K562 (cell line): ENCODE measurements at regions not wholly inside any gene's neighbourhood (a gene's known extent, or its start where the extent isn't known, plus 50 kb on each side); places are given as distances from the start of the nearest gene placed in this dataset.

Experiments
- ATAC-seq: fragments of 200-7000 bp; cut with Tn5 transposase; 3 replicates; pipeline ENCODE4 v1.9.1; 2020; ENCODE audit warnings: moderate library complexity
- BruUV-seq: library from RNA; stranded (reverse); fragments of 400-500 nt; replicated peaks from 2 replicates; lab custom pipeline; 2021; lab: Mats Ljungman, UMichigan
- CTCF ChIA-PET: fragments of 300-600 bp; formaldehyde crosslinking; extraction: SDS; loops from one replicate; lab custom pipeline; 2021; ENCODE audit warnings: low intra/inter-chr PET ratio; lab: Yijun Ruan, JAX
- POLR2A ChIA-PET: fragments of 300-600, 350-650 bp; sonication (Branson Sonifier 250); formaldehyde crosslinking; extraction: SDS; loops from one replicate; lab custom pipeline; 2021; ENCODE audit warnings: antibody characterized with exemption, inconsistent platforms; lab: Yijun Ruan, JAX
- DNase-seq, 4 experiments: peaks; one replicate each; pipeline versions ENCODE4 v3.0.0 to v3.0.0-alpha.2; 2011 to 2018; ENCODE audit warnings: low spot score in 3 of 4, mixed read lengths in 3 of 4; ENCODE audit errors: extremely low read depth in 1 of 4
- FAIRE-seq: peaks from 2 replicates; lab custom pipeline; 2011; peaks lifted over from hg19 to GRCh38; lab: Jason Lieb, UNC
- H2AFZ ChIP-seq: 2 replicates; pipeline ENCODE4 v1.6.0; 2011; ENCODE audit warnings: low read depth, low read length, control low read depth, inconsistent platforms
- H3K27ac ChIP-seq: fragments of 200-600 bp; 3 replicates; pipeline ENCODE4 v1.8.0; 2011; ENCODE audit warnings: low read depth, mild to moderate bottlenecking, control low read depth, inconsistent platforms, low read length, moderate library complexity, mixed read lengths; ENCODE audit errors: extremely low read depth
- H3K27me3 ChIP-seq, 2 experiments: fragments of 300-600 bp in 1 of 2; 2 replicates in 1 of 2; 3 replicates in 1 of 2; pipeline versions ENCODE4 v1.6.0 to v1.8.0; 2011; ENCODE audit warnings: inconsistent platforms in 2 of 2, low read length in 2 of 2, mild to moderate bottlenecking in 1 of 2, mixed read lengths in 1 of 2, moderate library complexity in 1 of 2; ENCODE audit not compliant: control insufficient read depth in 2 of 2, insufficient read depth in 2 of 2
- H3K36me3 ChIP-seq: fragments of 300-600 bp; 3 replicates; pipeline ENCODE4 v1.8.0; 2011; ENCODE audit warnings: mild to moderate bottlenecking, low read length, inconsistent platforms; ENCODE audit not compliant: control insufficient read depth, insufficient read depth
- H3K4me1 ChIP-seq, 2 experiments: fragments of 200-600 bp in 1 of 2; replicated peaks in 1 of 2; 2 replicates in 1 of 2; 3 replicates in 1 of 2; pipeline versions ENCODE4 v1.5.1 to v1.8.0; 2011; ENCODE audit warnings: inconsistent platforms in 2 of 2, low read length in 2 of 2, mild to moderate bottlenecking in 1 of 2, mixed read lengths in 1 of 2, moderate library complexity in 1 of 2; ENCODE audit not compliant: control insufficient read depth in 2 of 2, insufficient read depth in 2 of 2
- H3K4me2 ChIP-seq: 2 replicates; pipeline ENCODE4 v1.6.1; 2011; ENCODE audit warnings: low read length, control low read depth, inconsistent platforms, mixed read lengths; ENCODE audit not compliant: insufficient read depth
- H3K4me3 ChIP-seq: fragments of 200-600 bp; sonication (generic), shearing (Covaris generic); 2 replicates; pipeline ENCODE4 v1.5.1; 2016; ENCODE audit warnings: control low read depth, inconsistent platforms
- H3K79me2 ChIP-seq: fragments of 200-600 bp; 3 replicates; pipeline ENCODE4 v1.8.0; 2011; ENCODE audit warnings: low read length, inconsistent platforms; ENCODE audit not compliant: control insufficient read depth, insufficient read depth
- H3K9ac ChIP-seq, 2 experiments: 2 replicates each; pipeline versions ENCODE4 v1.6.0 to v1.6.1; 2011; ENCODE audit warnings: low read depth in 2 of 2, low read length in 2 of 2, control low read depth in 1 of 2, inconsistent platforms in 1 of 2, mild to moderate bottlenecking in 1 of 2, mixed read lengths in 1 of 2; ENCODE audit not compliant: insufficient read depth in 1 of 2
- H3K9me1 ChIP-seq: one replicate; pipeline ENCODE4 v1.6.0; 2011; ENCODE audit warnings: inconsistent platforms, mild to moderate bottlenecking, low read length, moderate library complexity; ENCODE audit not compliant: control insufficient read depth, insufficient read depth
- H3K9me3 ChIP-seq: replicated peaks from 2 replicates; pipeline ENCODE4 v1.5.1; 2011; ENCODE audit warnings: low read depth, low read length, inconsistent platforms; ENCODE audit not compliant: control insufficient read depth, insufficient read depth
- H4K20me1 ChIP-seq: replicated peaks from 2 replicates; pipeline ENCODE4 v1.6.1; 2011; ENCODE audit warnings: low read length, inconsistent platforms, mixed read lengths; ENCODE audit not compliant: control insufficient read depth, insufficient read depth
- BHLHE40 ChIP-seq: IDR thresholded peaks from 2 replicates; pipeline ENCODE4 v1.6.1; 2011; ENCODE audit warnings: low read length, improper control_type of control experiment
- CBX2 ChIP-seq: fragments of 200-600 bp; sonication (generic); IDR thresholded peaks from one replicate; pipeline ENCODE4 v1.6.1; 2012; ENCODE audit warnings: mild to moderate bottlenecking, low read length, inconsistent platforms; ENCODE audit not compliant: insufficient read depth, poor library complexity, severe bottlenecking
- FOXA1 ChIP-seq: fragments of 450-650 bp; IDR thresholded peaks from 2 replicates; pipeline ENCODE4 v1.6.1; 2016; ENCODE audit warnings: mild to moderate bottlenecking, borderline replicate concordance
- GATAD2B ChIP-seq: fragments of 450-650 bp; IDR thresholded peaks from 2 replicates; pipeline ENCODE4 v1.6.1; 2017; ENCODE audit warnings: mild to moderate bottlenecking, borderline replicate concordance
- MIER1 ChIP-seq: fragments of 450-650 bp; IDR thresholded peaks from 2 replicates; pipeline ENCODE4 v1.6.1; 2016; ENCODE audit warnings: antibody characterized with exemption, mild to moderate bottlenecking, low read depth
- RBFOX2 ChIP-seq: fragments of 200-400 bp; formaldehyde crosslinking; IDR thresholded peaks from 2 replicates; pipeline ENCODE4 v1.6.1; 2017; ENCODE audit warnings: low read depth, mild to moderate bottlenecking, low read length, moderate library complexity
- RHOXF2B ChIP-seq: fragments of 250-450 bp; sonication (Bioruptor Pico); conservative IDR thresholded peaks from 2 replicates; pipeline ENCODE4 v1.5.1; 2021
- THRA ChIP-seq: fragments of 450-650 bp; IDR thresholded peaks from 2 replicates; pipeline ENCODE4 v1.6.1; 2017; ENCODE audit warnings: mild to moderate bottlenecking, moderate library complexity
- THRB ChIP-seq: fragments of 450-650 bp; formaldehyde crosslinking; conservative IDR thresholded peaks from 2 replicates; pipeline ENCODE4 v1.4.0; 2022; ENCODE audit warnings: mild to moderate bottlenecking, missing genetic modification characterization
- TRIM28 ChIP-seq: fragments of 450-650 bp; IDR thresholded peaks from 2 replicates; pipeline ENCODE4 v1.6.1; 2017
- ZNF143 ChIP-seq: sonication (generic); formaldehyde crosslinking; IDR thresholded peaks from 2 replicates; pipeline ENCODE4 v1.9.0; 2022; ENCODE audit warnings: mild to moderate bottlenecking, missing genetic modification reagents
- ZNF174 ChIP-seq: fragments of 250-450 bp; sonication (Bioruptor Pico); IDR thresholded peaks from 2 replicates; pipeline ENCODE4 v1.4.0; 2020; ENCODE audit warnings: mild to moderate bottlenecking
- ZNF274 ChIP-seq: IDR thresholded peaks from 2 replicates; pipeline ENCODE4 v1.6.1; 2011; ENCODE audit warnings: low read depth, mild to moderate bottlenecking, low read length, moderate library complexity, borderline replicate concordance
- ZNF408 ChIP-seq: fragments of 250-450 bp; sonication (Bioruptor Pico); IDR thresholded peaks from 2 replicates; pipeline ENCODE4 v1.4.0; 2020; ENCODE audit warnings: low read depth, mild to moderate bottlenecking, moderate library complexity
- ZNF764 ChIP-seq: fragments of 250-450 bp; sonication (Bioruptor Pico); IDR thresholded peaks from 2 replicates; pipeline ENCODE4 v1.4.0; 2020; ENCODE audit warnings: low read depth, mild to moderate bottlenecking, moderate library complexity
- in situ Hi-C: fragments of 300-500 bp; cut with MboI; formaldehyde crosslinking; loops from 4 replicates; pipeline ENCODE4 v1.15.0; 2018; ENCODE audit warnings: inconsistent platforms, mixed read lengths
- intact Hi-C: fragments of 100-400 bp; cut with micrococcal nuclease; formaldehyde crosslinking; loops from 2 replicates; pipeline ENCODE4 v1.14.2; 2022
- TF ChIP-seq, protein P1 (sequence below): sonication (generic); formaldehyde crosslinking; IDR thresholded peaks from 2 replicates; pipeline ENCODE4 v1.8.0; 2023; ENCODE audit warnings: mild to moderate bottlenecking, missing genetic modification reagents
- TF ChIP-seq, protein P2 (sequence below): fragments of 250-450 bp; sonication (Bioruptor Pico); IDR thresholded peaks from 2 replicates; pipeline ENCODE4 v1.8.0; 2022; ENCODE audit warnings: inconsistent platforms

- Histone ChIP-seq H3K4me3 (no peak overlapping the region), H2AFZ (no peak overlapping the region), H3K4me1 (no peaks in the 10 kb centered on the region), H4K20me1 (no peaks in the 10 kb centered on the region), H3K27me3 (no peaks in the 10 kb centered on the region), H3K9me3 (no peaks in the 10 kb centered on the region), H3K36me3 (no peaks in the 10 kb centered on the region), H3K27ac (no peak overlapping the region), H3K9me1 (no peaks in the 10 kb centered on the region), H3K9ac (no peak overlapping the region), H3K4me2 (no peak overlapping the region), H3K79me2 (no peaks in the 10 kb centered on the region)
- ATAC-seq (no peak), FAIRE-seq (no peak), DNase-seq (no peak)
- ChIA-PET POLR2A (interaction anchor here (0.7 kb wide), 1 partner anchor 54 kb away, joined by 3 read pairs; no protein-coding TSS in a partner anchor), CTCF (no interaction called here)
- BruUV-seq = no TSS peak
- intact Hi-C loops = no loop called here
- in situ Hi-C loops = no loop called here
- no peak for TF ChIP-seq THRA
- TF ChIP-seq ZNF408 (CRISPR knock-in tag) = no peak
- no peak for TF ChIP-seq ZNF174 (CRISPR knock-in tag)
- no peak for TF ChIP-seq RHOXF2B
- no peak for TF ChIP-seq BHLHE40
- TF ChIP-seq ZNF143 = no peak
- TF ChIP-seq RBFOX2 = no peak
- TF ChIP-seq TRIM28 = no peak
- no peak for TF ChIP-seq ZNF764 (CRISPR knock-in tag)
- TF ChIP-seq GATAD2B = no peak
- TF ChIP-seq FOXA1 = no peak
- no peak for TF ChIP-seq MIER1
- TF ChIP-seq, protein P1, sequence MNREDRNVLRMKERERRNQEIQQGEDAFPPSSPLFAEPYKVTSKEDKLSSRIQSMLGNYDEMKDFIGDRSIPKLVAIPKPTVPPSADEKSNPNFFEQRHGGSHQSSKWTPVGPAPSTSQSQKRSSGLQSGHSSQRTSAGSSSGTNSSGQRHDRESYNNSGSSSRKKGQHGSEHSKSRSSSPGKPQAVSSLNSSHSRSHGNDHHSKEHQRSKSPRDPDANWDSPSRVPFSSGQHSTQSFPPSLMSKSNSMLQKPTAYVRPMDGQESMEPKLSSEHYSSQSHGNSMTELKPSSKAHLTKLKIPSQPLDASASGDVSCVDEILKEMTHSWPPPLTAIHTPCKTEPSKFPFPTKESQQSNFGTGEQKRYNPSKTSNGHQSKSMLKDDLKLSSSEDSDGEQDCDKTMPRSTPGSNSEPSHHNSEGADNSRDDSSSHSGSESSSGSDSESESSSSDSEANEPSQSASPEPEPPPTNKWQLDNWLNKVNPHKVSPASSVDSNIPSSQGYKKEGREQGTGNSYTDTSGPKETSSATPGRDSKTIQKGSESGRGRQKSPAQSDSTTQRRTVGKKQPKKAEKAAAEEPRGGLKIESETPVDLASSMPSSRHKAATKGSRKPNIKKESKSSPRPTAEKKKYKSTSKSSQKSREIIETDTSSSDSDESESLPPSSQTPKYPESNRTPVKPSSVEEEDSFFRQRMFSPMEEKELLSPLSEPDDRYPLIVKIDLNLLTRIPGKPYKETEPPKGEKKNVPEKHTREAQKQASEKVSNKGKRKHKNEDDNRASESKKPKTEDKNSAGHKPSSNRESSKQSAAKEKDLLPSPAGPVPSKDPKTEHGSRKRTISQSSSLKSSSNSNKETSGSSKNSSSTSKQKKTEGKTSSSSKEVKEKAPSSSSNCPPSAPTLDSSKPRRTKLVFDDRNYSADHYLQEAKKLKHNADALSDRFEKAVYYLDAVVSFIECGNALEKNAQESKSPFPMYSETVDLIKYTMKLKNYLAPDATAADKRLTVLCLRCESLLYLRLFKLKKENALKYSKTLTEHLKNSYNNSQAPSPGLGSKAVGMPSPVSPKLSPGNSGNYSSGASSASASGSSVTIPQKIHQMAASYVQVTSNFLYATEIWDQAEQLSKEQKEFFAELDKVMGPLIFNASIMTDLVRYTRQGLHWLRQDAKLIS (CRISPR knock-in tag) = no peak
- no peak for TF ChIP-seq ZNF274
- no peak for TF ChIP-seq CBX2
- no peak for TF ChIP-seq THRB (CRISPR knock-in tag)
- TF ChIP-seq, protein P2, sequence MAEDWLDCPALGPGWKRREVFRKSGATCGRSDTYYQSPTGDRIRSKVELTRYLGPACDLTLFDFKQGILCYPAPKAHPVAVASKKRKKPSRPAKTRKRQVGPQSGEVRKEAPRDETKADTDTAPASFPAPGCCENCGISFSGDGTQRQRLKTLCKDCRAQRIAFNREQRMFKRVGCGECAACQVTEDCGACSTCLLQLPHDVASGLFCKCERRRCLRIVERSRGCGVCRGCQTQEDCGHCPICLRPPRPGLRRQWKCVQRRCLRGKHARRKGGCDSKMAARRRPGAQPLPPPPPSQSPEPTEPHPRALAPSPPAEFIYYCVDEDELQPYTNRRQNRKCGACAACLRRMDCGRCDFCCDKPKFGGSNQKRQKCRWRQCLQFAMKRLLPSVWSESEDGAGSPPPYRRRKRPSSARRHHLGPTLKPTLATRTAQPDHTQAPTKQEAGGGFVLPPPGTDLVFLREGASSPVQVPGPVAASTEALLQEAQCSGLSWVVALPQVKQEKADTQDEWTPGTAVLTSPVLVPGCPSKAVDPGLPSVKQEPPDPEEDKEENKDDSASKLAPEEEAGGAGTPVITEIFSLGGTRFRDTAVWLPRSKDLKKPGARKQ (CRISPR knock-in tag) = no peak
Observed at GRCh38 chrX:108892501-108892900, 156.1 kb upstream of the IRS4 start.
